ENCODE measurements at regions not wholly inside any gene's neighbourhood (a gene's known extent, or its start where the extent isn't known, plus 50 kb on each side); places are given as distances from the start of the nearest gene placed in this dataset.

- H3K4me3 ChIP-seq (ENCODE audit: low read depth, low read length): no peak overlapping the region
- H3K27me3 ChIP-seq (ENCODE audit: control insufficient read depth, insufficient read depth, low read length): no peaks in the 10 kb centered on the region
- H3K9ac ChIP-seq (ENCODE audit: low read length): no peak overlapping the region
- H3K9me3 ChIP-seq (ENCODE audit: control insufficient read depth, insufficient read depth, low read depth, low read length): no peaks in the 10 kb centered on the region
- H3K27ac ChIP-seq (ENCODE audit: low read depth, low read length): no peak overlapping the region
- H3K36me3 ChIP-seq (ENCODE audit: control insufficient read depth, insufficient read depth, low read length): no peaks in the 10 kb centered on the region
- peaks cover 3% of the 10 kb centered on the region; the same call in 1 of the 2 replicates for H3K4me1 ChIP-seq (ENCODE audit: control insufficient read depth, insufficient read depth, low read length)
Observed at GRCh38 chr1:170375082-170375723, 156.8 kb upstream of the GORAB start.

GRCh38 chr1:170376801-170377385 is 155.1 kb upstream of the GORAB start:
- peaks cover 3% of the 10 kb centered on the region; the same call in 1 of the 2 replicates for H3K4me1 ChIP-seq (ENCODE audit: control insufficient read depth, insufficient read depth, low read length)
- no peak overlapping the region for H3K9ac ChIP-seq (ENCODE audit: low read length)
- H3K9me3 ChIP-seq (ENCODE audit: control insufficient read depth, insufficient read depth, low read depth, low read length): no peaks in the 10 kb centered on the region
- H3K27ac ChIP-seq (ENCODE audit: low read depth, low read length): no peak overlapping the region
- no peaks in the 10 kb centered on the region for H3K27me3 ChIP-seq (ENCODE audit: control insufficient read depth, insufficient read depth, low read length)
- no peaks in the 10 kb centered on the region for H3K36me3 ChIP-seq (ENCODE audit: control insufficient read depth, insufficient read depth, low read length)
- no peak overlapping the region for H3K4me3 ChIP-seq (ENCODE audit: low read depth, low read length)

- Histone ChIP-seq H3K9ac (ENCODE audit: low read length) (no peak overlapping the region), H3K36me3 (ENCODE audit: control insufficient read depth, insufficient read depth, low read length) (no peaks in the 10 kb centered on the region), H3K9me3 (ENCODE audit: control insufficient read depth, insufficient read depth, low read depth, low read length) (no peaks in the 10 kb centered on the region), H3K4me3 (ENCODE audit: low read depth, low read length) (no peak overlapping the region), H3K4me1 (ENCODE audit: control insufficient read depth, insufficient read depth, low read length) (peaks cover 3% of the 10 kb centered on the region; the same call in 1 of the 2 replicates), H3K27me3 (ENCODE audit: control insufficient read depth, insufficient read depth, low read length) (no peaks in the 10 kb centered on the region), H3K27ac (ENCODE audit: low read depth, low read length) (no peak overlapping the region)
Observed at GRCh38 chr1:170377440-170377839, 154.5 kb upstream of the GORAB start.

DNA sequence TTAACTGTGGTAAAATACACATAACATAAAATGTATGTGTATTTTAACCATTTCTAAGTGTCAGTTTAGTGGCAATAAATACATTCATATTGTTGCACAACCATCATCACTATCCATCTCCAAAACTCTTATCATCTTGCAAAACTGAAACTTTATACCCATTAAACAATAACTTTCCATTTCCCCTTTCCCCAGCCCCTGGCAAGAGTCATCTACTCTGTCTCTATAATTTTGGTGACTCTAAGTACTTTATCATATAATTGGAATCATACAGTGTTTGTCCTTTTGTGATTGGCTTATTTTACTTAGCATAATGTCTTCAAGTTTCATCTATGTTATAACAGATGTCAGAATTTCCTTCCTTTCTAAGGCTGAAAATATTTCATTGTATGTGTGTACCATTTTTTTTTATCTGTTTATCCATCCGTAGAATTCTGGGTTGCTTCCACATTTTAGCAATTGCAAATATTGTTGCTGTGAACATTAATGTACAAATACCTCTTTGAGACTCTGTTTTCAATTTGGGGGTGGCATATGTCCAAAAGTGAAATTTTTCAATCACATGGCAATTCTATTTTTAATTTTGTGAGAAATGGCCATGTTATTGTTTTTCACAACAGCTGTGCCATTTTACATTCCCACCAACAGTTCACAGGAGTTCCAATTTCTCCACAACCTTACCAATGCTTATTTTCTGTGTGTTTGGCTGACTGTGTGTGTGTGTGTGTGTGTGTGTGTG is 153.9 kb upstream of the GORAB start:
- H3K4me3 ChIP-seq (ENCODE audit: low read depth, low read length): no peak overlapping the region
- H3K27ac ChIP-seq (ENCODE audit: low read depth, low read length): no peak overlapping the region
- H3K36me3 ChIP-seq (ENCODE audit: control insufficient read depth, insufficient read depth, low read length): no peaks in the 10 kb centered on the region
- H3K9ac ChIP-seq (ENCODE audit: low read length): no peak overlapping the region
- H3K4me1 ChIP-seq (ENCODE audit: control insufficient read depth, insufficient read depth, low read length): peaks cover 3% of the 10 kb centered on the region; the same call in 1 of the 2 replicates
- no peaks in the 10 kb centered on the region for H3K27me3 ChIP-seq (ENCODE audit: control insufficient read depth, insufficient read depth, low read length)
- H3K9me3 ChIP-seq (ENCODE audit: control insufficient read depth, insufficient read depth, low read depth, low read length): no peaks in the 10 kb centered on the region

GRCh38 chr1:170385750-170386149 is 146.2 kb upstream of the GORAB start:
- Histone ChIP-seq H3K9ac (ENCODE audit: low read length) (no peak overlapping the region), H3K27me3 (ENCODE audit: control insufficient read depth, insufficient read depth, low read length) (no peaks in the 10 kb centered on the region), H3K36me3 (ENCODE audit: control insufficient read depth, insufficient read depth, low read length) (no peaks in the 10 kb centered on the region), H3K4me3 (ENCODE audit: low read depth, low read length) (no peak overlapping the region), H3K4me1 (ENCODE audit: control insufficient read depth, insufficient read depth, low read length) (no peaks in the 10 kb centered on the region), H3K27ac (ENCODE audit: low read depth, low read length) (no peak overlapping the region), H3K9me3 (ENCODE audit: control insufficient read depth, insufficient read depth, low read depth, low read length) (no peaks in the 10 kb centered on the region)

GRCh38 chr1:170388489-170388888 is 143.5 kb upstream of the GORAB start:
- Histone ChIP-seq H3K4me3 (ENCODE audit: low read depth, low read length) (no peak overlapping the region), H3K27me3 (ENCODE audit: control insufficient read depth, insufficient read depth, low read length) (no peaks in the 10 kb centered on the region), H3K36me3 (ENCODE audit: control insufficient read depth, insufficient read depth, low read length) (no peaks in the 10 kb centered on the region), H3K4me1 (ENCODE audit: control insufficient read depth, insufficient read depth, low read length) (no peaks in the 10 kb centered on the region), H3K27ac (ENCODE audit: low read depth, low read length) (no peak overlapping the region), H3K9ac (ENCODE audit: low read length) (no peak overlapping the region), H3K9me3 (ENCODE audit: control insufficient read depth, insufficient read depth, low read depth, low read length) (no peaks in the 10 kb centered on the region)

- no peak overlapping the region for H3K4me3 ChIP-seq (ENCODE audit: low read depth, low read length)
- H3K9ac ChIP-seq (ENCODE audit: low read length): no peak overlapping the region
- no peaks in the 10 kb centered on the region for H3K27me3 ChIP-seq (ENCODE audit: control insufficient read depth, insufficient read depth, low read length)
- no peak overlapping the region for H3K27ac ChIP-seq (ENCODE audit: low read depth, low read length)
- no peaks in the 10 kb centered on the region for H3K4me1 ChIP-seq (ENCODE audit: control insufficient read depth, insufficient read depth, low read length)
- no peaks in the 10 kb centered on the region for H3K36me3 ChIP-seq (ENCODE audit: control insufficient read depth, insufficient read depth, low read length)
- H3K9me3 ChIP-seq (ENCODE audit: control insufficient read depth, insufficient read depth, low read depth, low read length): no peaks in the 10 kb centered on the region
Observed at GRCh38 chr1:170395149-170395548, 136.8 kb upstream of the GORAB start.

DNA sequence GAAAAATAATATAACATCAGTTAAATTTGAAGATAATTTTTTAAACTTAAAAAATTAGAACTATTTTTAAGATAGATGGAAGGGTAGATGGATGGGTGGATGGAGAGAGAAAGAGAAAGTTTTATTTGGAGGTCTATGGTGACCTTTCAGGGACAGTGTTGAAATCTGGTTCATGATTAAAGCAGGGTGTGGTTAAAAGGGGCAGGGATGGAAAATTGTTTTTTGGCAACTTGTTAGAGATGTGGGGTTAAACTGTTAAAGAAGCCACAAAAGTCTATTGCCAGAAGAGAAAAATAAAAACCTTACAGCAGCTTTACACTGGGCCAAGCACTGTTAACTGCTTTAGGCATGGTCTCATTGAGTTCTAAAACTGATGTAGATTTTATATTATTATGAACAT is 134.9 kb upstream of the GORAB start:
- no peaks in the 10 kb centered on the region for H3K4me1 ChIP-seq (ENCODE audit: control insufficient read depth, insufficient read depth, low read length)
- H3K27me3 ChIP-seq (ENCODE audit: control insufficient read depth, insufficient read depth, low read length): no peaks in the 10 kb centered on the region
- no peak overlapping the region for H3K27ac ChIP-seq (ENCODE audit: low read depth, low read length)
- H3K4me3 ChIP-seq (ENCODE audit: low read depth, low read length): no peak overlapping the region
- no peak overlapping the region for H3K9ac ChIP-seq (ENCODE audit: low read length)
- H3K9me3 ChIP-seq (ENCODE audit: control insufficient read depth, insufficient read depth, low read depth, low read length): no peaks in the 10 kb centered on the region
- H3K36me3 ChIP-seq (ENCODE audit: control insufficient read depth, insufficient read depth, low read length): no peaks in the 10 kb centered on the region

DNA sequence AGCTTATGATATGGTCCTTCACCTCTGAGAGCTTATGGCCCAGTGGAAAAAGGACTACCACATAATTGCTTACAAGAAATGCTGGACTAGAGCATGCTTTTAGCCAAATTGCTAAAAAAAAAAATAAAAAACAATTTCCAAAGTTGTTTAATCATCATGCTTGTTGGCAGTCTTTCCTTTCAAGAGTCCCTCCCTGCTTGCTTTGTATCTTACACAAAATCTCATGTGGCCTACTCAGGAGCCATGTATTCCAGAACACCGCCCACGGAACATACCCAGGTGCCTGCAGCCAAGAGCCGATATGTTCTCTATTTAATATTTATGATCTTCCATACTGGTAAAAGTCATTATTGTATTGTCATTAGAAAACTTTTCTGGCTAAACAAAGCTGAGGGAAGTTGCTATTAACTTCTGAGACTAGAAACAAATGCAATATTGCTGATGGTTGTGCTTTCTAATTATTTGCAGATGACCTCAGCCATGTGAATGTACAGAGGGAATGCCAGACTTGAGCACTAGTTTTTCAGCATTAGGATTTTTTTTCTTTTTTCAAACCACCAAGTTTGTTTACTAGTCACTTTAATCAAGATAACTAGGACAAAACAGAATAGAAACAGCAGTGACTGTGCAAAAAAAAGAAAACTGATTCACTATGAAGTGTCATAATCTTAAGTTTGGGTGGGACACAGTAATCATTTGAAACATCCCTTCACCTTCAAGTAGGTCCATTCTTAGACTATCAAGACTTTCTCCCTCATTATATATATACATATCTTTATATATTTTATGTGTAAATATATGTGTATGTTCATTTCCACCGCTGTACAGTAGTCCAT is 129.3 kb upstream of the GORAB start:
- H3K9ac ChIP-seq (ENCODE audit: low read length): no peak overlapping the region
- no peak overlapping the region for H3K27ac ChIP-seq (ENCODE audit: low read depth, low read length)
- H3K9me3 ChIP-seq (ENCODE audit: control insufficient read depth, insufficient read depth, low read depth, low read length): no peaks in the 10 kb centered on the region
- H3K4me1 ChIP-seq (ENCODE audit: control insufficient read depth, insufficient read depth, low read length): no peaks in the 10 kb centered on the region
- no peak overlapping the region for H3K4me3 ChIP-seq (ENCODE audit: low read depth, low read length)
- no peaks in the 10 kb centered on the region for H3K27me3 ChIP-seq (ENCODE audit: control insufficient read depth, insufficient read depth, low read length)
- no peaks in the 10 kb centered on the region for H3K36me3 ChIP-seq (ENCODE audit: control insufficient read depth, insufficient read depth, low read length)

DNA sequence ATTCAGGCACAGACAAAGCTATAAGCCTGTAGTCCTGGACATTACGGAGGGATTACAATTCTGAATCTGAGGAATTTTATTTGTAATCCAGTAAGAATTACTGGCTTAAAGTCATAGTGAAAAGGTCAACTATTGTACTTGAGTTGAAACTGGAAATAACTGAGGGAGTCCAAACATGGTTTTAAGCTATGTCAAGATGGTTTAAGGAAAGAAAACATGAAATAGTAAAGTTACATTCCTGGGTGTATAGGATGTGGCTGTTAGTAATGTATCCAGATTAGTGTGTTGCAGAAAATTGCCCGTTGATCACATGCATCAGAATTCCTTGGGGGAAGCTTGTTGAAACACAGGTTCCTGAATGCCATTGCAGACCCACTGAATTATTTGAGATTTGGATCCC is 124.8 kb upstream of the GORAB start:
- no peaks in the 10 kb centered on the region for H3K9me3 ChIP-seq (ENCODE audit: control insufficient read depth, insufficient read depth, low read depth, low read length)
- no peak overlapping the region for H3K27ac ChIP-seq (ENCODE audit: low read depth, low read length)
- H3K4me3 ChIP-seq (ENCODE audit: low read depth, low read length): no peak overlapping the region
- no peaks in the 10 kb centered on the region for H3K36me3 ChIP-seq (ENCODE audit: control insufficient read depth, insufficient read depth, low read length)
- no peaks in the 10 kb centered on the region for H3K27me3 ChIP-seq (ENCODE audit: control insufficient read depth, insufficient read depth, low read length)
- H3K4me1 ChIP-seq (ENCODE audit: control insufficient read depth, insufficient read depth, low read length): no peaks in the 10 kb centered on the region
- H3K9ac ChIP-seq (ENCODE audit: low read length): no peak overlapping the region

Measured in HUES6 (cell line).